ENCODE measurements at regions not wholly inside any gene's neighbourhood (a gene's known extent, or its start where the extent isn't known, plus 50 kb on each side); places are given as distances from the start of the nearest gene placed in this dataset.

GRCh38 chr5:4007001-4007400 lies 411.4 kb downstream of the IRX1 start:
- no peak for TF ChIP-seq CTCF (IDR thresholded peaks at IDR 0.05; ENCODE audit: borderline replicate concordance, extremely low read depth, insufficient read depth)
- no peaks in the 10 kb centered on the region for H3K27me3 ChIP-seq (ENCODE audit: control insufficient read depth, insufficient read depth, low read length)
- no peak overlapping the region for H3K4me3 ChIP-seq (ENCODE audit: low read length in 3 of 3)
- no peak for DNase-seq
- no peak overlapping the region for H3K27ac ChIP-seq (ENCODE audit: low read depth in 2 of 2, low read length in 2 of 2)
- no peaks in the 10 kb centered on the region for H3K4me1 ChIP-seq (ENCODE audit: control insufficient read depth in 2 of 3, insufficient read depth in 2 of 3, low read depth in 1 of 3, low read length in 3 of 3)
- no peak for FAIRE-seq
- intact Hi-C loops (cut with DNase I), result no loop called here
- H3K9ac ChIP-seq (ENCODE audit: low read length in 3 of 3), result no peak overlapping the region
- no peaks in the 10 kb centered on the region for H3K36me3 ChIP-seq (ENCODE audit: control insufficient read depth in 2 of 3, insufficient read depth in 3 of 3, low read length in 3 of 3)
- H3K9me3 ChIP-seq (ENCODE audit: control insufficient read depth in 2 of 3, insufficient read depth in 1 of 3, low read length in 3 of 3), result no peaks in the 10 kb centered on the region

GRCh38 chr5:4011943-4012342 lies 416.3 kb downstream of the IRX1 start:
- Histone ChIP-seq H3K9ac (ENCODE audit: low read length in 3 of 3) (no peak overlapping the region), H3K4me1 (ENCODE audit: control insufficient read depth in 2 of 3, insufficient read depth in 2 of 3, low read depth in 1 of 3, low read length in 3 of 3) (no peaks in the 10 kb centered on the region), H3K27me3 (ENCODE audit: control insufficient read depth, insufficient read depth, low read length) (no peaks in the 10 kb centered on the region), H3K4me3 (ENCODE audit: low read length in 3 of 3) (no peak overlapping the region), H3K9me3 (ENCODE audit: control insufficient read depth in 2 of 3, insufficient read depth in 1 of 3, low read length in 3 of 3) (no peaks in the 10 kb centered on the region), H3K36me3 (ENCODE audit: control insufficient read depth in 2 of 3, insufficient read depth in 3 of 3, low read length in 3 of 3) (no peaks in the 10 kb centered on the region), H3K27ac (ENCODE audit: low read depth in 2 of 2, low read length in 2 of 2) (no peak overlapping the region)
- no peak for TF ChIP-seq CTCF (IDR thresholded peaks at IDR 0.05; ENCODE audit: borderline replicate concordance, extremely low read depth, insufficient read depth)
- FAIRE-seq, result no peak
- no peak for DNase-seq
- intact Hi-C loops (cut with DNase I), result no loop called here

GRCh38 chr5:4013106-4013898 lies 417.7 kb downstream of the IRX1 start:
- no peak overlapping the region for H3K9ac ChIP-seq (ENCODE audit: low read length in 3 of 3)
- H3K27ac ChIP-seq (ENCODE audit: low read depth in 2 of 2, low read length in 2 of 2), result no peak overlapping the region
- no peak for TF ChIP-seq CTCF (IDR thresholded peaks at IDR 0.05; ENCODE audit: borderline replicate concordance, extremely low read depth, insufficient read depth)
- DNase-seq, result no peak
- FAIRE-seq, result no peak
- H3K36me3 ChIP-seq (ENCODE audit: control insufficient read depth in 2 of 3, insufficient read depth in 3 of 3, low read length in 3 of 3), result no peaks in the 10 kb centered on the region
- intact Hi-C loops (cut with DNase I), result no loop called here
- no peaks in the 10 kb centered on the region for H3K27me3 ChIP-seq (ENCODE audit: control insufficient read depth, insufficient read depth, low read length)
- H3K4me3 ChIP-seq (ENCODE audit: low read length in 3 of 3), result no peak overlapping the region
- H3K9me3 ChIP-seq (ENCODE audit: control insufficient read depth in 2 of 3, insufficient read depth in 1 of 3, low read length in 3 of 3), result no peaks in the 10 kb centered on the region
- H3K4me1 ChIP-seq (ENCODE audit: control insufficient read depth in 2 of 3, insufficient read depth in 2 of 3, low read depth in 1 of 3, low read length in 3 of 3), result no peaks in the 10 kb centered on the region

- no peak overlapping the region for H3K4me3 ChIP-seq (ENCODE audit: low read length in 3 of 3)
- H3K27me3 ChIP-seq (ENCODE audit: control insufficient read depth, insufficient read depth, low read length), result no peaks in the 10 kb centered on the region
- no peaks in the 10 kb centered on the region for H3K36me3 ChIP-seq (ENCODE audit: control insufficient read depth in 2 of 3, insufficient read depth in 3 of 3, low read length in 3 of 3)
- no peaks in the 10 kb centered on the region for H3K9me3 ChIP-seq (ENCODE audit: control insufficient read depth in 2 of 3, insufficient read depth in 1 of 3, low read length in 3 of 3)
- DNase-seq (no peak), FAIRE-seq (no peak)
- intact Hi-C loops (cut with DNase I), result no loop called here
- no peaks in the 10 kb centered on the region for H3K4me1 ChIP-seq (ENCODE audit: control insufficient read depth in 2 of 3, insufficient read depth in 2 of 3, low read depth in 1 of 3, low read length in 3 of 3)
- TF ChIP-seq CTCF (IDR thresholded peaks at IDR 0.05; ENCODE audit: borderline replicate concordance, extremely low read depth, insufficient read depth), result no peak
- no peak overlapping the region for H3K27ac ChIP-seq (ENCODE audit: low read depth in 2 of 2, low read length in 2 of 2)
- no peak overlapping the region for H3K9ac ChIP-seq (ENCODE audit: low read length in 3 of 3)
Observed at GRCh38 chr5:4015709-4016108, 420.1 kb downstream of the IRX1 start.

All from kidney (tissue), 13 donors.